ENCODE measurements at regions not wholly inside any gene's neighbourhood (a gene's known extent, or its start where the extent isn't known, plus 50 kb on each side); places are given as distances from the start of the nearest gene placed in this dataset.
A peak's percentile ranks its signal among the peaks of the same experiment; 100 is the strongest.

- DNase-seq (ENCODE audit: low read depth): no peak
These were observed 85.3 kb upstream of the FYN start for GRCh38 chr6:111958534-111958933.

DNA sequence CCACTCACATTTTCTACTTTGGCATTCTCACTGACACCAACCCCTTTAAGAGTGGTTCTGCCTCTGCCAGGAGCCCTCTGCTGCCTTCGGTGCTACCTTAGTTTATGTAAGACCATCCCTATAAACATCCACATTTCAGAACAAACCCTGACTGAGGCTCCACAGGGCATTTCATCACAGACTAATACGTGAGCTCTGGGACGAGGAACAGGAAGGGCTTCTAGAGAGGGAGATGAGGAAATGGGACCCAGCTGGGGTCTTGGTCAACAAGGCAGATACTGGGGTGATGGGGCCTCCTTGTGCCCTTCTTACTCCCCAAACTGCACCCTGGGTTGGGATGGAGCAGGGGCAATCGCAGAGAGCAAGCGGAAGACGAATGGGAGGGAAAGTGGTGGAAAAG, 86.5 kb upstream of the FYN start:
- no peak for DNase-seq (ENCODE audit: low read depth)

DNA sequence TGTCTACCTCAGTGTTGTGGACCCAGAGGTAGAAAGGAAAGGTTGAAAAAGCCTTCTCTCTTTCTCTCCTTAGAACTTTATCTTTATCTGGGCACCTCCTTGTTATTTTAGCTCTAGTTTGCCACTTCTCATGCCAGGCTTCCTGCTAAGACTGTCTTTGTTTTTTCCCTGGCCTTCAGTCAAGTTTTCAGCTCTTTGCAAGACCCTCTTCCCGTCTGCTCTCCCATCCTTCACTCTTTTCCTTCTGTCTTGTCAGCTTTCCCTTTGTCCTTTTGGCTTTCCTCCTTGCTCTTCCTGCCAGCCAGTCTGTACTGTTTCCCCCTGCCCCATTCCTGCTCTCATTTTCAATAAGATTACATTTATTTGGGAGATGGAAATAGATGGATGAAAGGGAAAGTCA, 86.8 kb upstream of the CCN6 start:
- DNase-seq (ENCODE audit: low read depth): no peak

- DNase-seq (ENCODE audit: low read depth): no peak
These were observed 83.5 kb upstream of the CCN6 start for GRCh38 chr6:111970426-111970825.

DNA sequence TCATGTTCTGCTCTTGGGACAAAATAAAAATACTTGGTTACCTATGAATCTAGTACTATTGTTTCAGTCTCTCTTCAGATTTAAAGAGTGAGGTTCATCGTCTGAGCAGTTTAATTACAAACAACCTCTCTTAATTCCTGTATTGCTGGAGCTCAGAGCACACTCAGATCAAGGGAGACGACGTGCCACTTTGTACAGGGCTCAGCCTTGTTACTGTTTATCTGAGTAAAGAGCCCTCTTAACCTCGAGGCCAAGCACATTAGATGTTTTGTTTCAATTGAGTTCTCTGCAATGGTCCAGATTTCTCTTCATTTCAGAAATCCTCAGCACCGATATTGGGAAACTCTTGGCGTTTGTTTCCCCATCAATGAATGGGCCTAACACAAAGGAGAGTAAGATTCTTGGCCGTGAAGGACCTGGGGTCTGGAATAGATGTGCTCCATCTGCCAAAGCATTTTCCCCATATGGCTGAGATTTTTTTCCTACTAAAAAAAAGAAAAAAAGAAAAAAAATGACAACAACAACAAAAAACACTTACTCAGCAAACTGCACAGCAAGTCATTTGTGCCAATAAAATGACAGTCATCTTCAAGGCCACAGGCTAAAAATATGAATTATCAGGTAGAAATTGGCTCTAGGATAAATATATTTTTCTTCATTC, 82.6 kb upstream of the CCN6 start:
- no peak for DNase-seq (ENCODE audit: low read depth)

- DNase-seq (ENCODE audit: low read depth): no peak
These were observed 81.9 kb upstream of the CCN6 start for GRCh38 chr6:111971866-111972532.

DNA sequence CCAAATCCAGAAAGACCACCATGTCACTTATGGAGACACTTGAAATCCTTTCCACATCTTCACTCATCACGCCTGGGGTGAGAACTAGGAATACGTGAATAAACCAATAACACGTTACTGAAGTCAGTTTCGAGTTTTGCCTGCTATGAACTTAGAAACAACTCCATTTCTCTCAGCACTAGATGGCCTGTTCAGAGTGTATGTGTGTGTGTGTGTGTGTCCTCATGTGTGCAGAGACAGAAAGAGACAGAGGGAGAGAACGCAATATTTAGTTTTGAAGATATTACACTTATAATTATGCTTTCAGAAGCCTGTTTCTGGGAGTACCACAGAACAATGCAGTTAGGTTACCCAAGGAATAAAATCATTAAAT, 81.2 kb upstream of the CCN6 start:
- no peak for DNase-seq (ENCODE audit: low read depth)

DNA sequence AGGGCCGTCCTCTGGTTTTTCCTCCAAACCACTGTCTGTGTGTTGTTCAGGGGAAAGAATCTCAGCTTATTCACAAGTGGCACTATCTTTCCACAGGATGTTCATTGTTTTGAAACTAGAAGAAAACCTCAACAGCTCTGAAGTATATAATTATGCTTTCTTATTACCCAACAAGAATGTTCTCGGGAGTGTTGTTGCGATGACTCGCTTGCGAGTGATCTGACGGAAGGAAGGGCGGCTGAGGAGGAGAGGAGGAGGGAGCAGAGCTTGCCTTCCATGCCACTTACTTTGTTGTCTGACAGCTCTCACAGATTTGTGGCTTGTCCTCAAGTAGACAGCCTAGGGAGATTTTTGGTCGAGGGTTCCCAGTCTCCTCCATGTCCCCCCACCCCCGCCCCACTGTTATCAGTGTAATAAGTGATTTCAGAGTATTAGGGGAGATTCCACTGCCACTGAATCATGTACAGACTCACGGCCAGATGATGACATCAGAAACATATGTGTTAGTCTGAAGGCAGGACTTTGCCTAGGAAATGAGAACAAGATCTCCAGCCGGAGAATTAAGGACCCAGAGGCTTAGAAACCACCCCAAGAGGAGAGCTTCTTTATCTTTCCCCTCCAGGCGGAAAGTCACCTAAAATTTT, 80.7 kb upstream of the CCN6 start:
- DNase-seq (ENCODE audit: low read depth): peak; percentile 34

- no peak for DNase-seq (ENCODE audit: low read depth)
These were observed 79.8 kb upstream of the CCN6 start for GRCh38 chr6:111973927-111974639.

DNA sequence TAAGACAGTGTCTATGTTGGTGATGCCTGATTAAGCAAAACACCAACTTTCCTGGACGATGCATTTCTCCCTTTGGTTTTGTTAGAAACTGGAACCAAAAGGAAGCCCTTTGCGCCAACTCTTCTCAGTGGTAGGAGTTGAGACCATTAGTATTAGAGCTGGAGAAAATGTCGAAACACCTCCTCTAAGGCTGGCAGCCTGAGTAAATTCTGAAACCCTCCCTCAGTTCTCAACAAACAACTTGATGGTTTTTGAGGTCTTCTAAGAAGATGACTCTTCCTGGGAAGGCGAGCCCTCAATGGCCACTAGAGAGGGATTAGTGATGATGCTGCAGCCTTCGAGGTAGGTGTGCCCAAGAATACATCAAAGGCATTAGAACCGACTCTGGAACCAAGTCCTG, 78.4 kb upstream of the CCN6 start:
- no peak for DNase-seq (ENCODE audit: low read depth)

DNA sequence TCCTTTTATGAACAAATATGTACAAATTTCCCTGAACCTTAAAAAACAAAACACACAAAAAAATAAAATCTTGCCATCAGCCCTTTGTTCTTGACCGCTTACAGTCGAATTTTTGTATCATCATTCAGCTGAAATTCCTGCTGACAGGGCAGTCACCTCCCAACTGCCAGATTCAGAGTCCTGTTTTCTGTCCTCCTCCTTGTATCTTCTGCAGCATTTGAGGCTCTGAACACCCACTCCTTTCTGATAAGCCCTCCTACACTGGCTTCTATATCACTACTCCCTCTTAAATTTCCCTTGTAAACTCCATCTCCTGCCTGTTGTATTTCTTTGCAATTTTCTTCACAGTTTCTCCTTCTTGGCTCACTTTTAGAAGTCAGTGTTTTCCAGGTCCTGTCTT, 77.8 kb upstream of the CCN6 start:
- DNase-seq (ENCODE audit: low read depth): no peak

DNA sequence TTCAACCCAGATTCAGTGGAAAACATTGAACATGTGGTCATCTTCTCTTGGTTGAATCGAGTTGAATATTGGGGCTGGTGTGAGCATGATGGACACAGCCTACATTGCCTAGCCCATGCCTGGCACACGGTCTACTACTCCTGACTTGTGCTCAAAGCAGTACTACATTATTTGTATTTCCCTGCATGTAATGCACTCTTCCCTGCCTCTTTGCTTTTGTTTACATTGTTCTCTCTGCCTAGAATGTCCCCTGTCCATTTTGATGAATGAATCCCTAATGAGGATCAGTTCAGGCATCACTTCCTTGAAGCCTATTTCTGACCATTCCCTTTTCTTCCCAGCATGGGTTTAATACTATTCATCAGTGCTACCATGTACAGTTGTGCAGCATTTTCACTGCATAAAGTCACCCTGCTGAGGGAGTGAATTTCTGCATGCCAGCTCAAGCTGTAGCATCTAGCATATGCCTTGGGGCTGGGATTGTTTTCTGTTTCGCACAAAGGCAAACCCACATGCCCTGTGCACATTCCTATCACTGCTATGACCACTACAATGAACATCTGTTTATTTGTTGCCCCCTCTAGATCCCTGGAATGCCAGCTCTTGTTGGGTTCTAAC, 75.3 kb upstream of the CCN6 start:
- DNase-seq (ENCODE audit: low read depth): no peak

DNA sequence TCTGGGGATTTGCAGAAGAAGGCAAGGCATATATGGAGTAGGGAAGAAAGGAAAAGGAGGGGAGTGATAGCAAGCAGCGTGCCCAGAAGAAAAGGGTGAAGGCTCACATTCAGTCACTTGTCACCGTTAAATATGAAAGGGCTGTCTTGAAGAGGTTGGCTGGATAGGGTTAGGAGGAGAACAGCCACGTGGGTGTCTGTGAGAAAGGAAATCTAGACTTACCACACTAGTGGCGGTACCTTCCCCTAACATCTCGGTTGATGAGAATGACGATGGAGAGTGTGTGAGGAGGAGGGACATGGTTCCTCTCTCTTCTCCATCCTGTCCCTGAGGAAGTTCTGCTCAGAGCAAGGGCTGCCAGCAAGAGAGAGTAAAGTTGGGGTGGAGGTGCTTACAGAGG, 74.3 kb upstream of the CCN6 start:
- DNase-seq (ENCODE audit: low read depth): no peak

GRCh38 chr6:111980143-111980542, 73.8 kb upstream of the CCN6 start:
- DNase-seq (ENCODE audit: low read depth): no peak

GRCh38 chr6:111980971-111981840, 72.7 kb upstream of the CCN6 start:
- no peak for DNase-seq (ENCODE audit: low read depth)

DNA sequence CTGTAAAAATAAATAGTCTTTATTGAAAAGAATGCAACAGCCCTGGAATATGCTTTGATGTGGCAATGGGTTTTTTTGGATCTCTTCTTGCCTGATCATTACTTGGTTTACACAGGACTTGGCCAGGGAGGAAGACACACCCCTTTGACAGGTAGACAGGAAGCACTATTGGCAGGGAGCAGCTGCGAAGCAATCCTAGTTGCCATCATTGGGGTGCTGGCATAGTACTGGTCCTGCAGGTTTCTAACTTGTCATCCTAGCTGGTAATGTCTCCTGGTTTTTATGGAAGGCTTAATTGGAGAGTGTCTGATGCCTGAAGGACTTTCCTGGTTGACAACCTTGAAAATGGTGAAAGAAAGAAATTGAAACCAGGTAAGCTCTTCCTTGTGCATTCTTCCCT, 71.2 kb upstream of the CCN6 start:
- no peak for DNase-seq (ENCODE audit: low read depth)

GRCh38 chr6:111983193-111983592, 70.7 kb upstream of the CCN6 start:
- no peak for DNase-seq (ENCODE audit: low read depth)

DNA sequence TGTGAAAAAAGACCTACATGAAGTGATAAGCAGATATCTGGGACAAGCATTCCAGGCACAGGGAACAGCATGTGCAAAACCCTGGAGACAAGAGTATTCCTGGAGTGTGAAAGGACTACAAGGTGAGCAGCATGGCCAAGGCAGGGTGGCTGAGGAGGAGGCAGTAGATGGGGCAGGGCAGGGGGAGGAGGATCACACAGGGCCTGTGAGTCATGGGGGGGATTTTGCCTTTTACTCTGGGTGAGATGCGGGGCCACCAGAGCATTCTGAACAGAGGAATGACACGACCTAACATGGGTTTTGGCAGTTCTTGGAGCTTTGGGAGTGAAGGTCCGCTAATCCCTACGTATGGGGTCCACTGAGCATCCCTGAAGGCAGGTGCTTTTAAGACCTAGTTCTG, 69.8 kb upstream of the CCN6 start:
- no peak for DNase-seq (ENCODE audit: low read depth)

- no peak for DNase-seq (ENCODE audit: low read depth)
These were observed 69.2 kb upstream of the CCN6 start for GRCh38 chr6:111984516-111985201.

DNA sequence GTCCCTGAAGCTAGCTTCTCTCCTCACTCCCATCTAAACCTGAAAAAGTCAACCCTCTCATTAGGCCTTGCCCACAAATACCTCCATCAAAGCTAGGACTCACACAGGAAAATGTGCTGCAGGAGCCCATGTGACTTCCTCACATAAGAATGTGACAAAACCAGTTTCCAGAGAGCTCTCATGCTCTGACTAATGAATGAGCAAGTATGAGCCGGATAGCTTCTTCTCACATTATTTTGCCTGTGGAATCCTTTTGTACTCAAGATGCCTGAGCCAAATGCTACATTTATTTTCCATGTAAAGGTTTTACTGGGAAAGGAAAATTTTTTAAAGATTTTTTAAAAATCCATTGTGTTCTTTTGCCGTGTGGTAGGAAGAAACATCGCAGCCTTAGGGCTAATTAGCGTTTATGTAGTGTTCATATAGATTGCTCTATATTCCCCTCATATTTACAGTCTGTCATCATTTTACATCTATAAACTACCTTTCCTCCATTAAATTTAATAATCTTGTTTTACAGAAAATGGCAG, 68.6 kb upstream of the CCN6 start:
- no peak for DNase-seq (ENCODE audit: low read depth)

GRCh38 chr6:111986651-111987050, 67.3 kb upstream of the CCN6 start:
- DNase-seq (ENCODE audit: low read depth): no peak
